ENCODE measurements at regions not wholly inside any gene's neighbourhood (a gene's known extent, or its start where the extent isn't known, plus 50 kb on each side); places are given as distances from the start of the nearest gene placed in this dataset.
"Not testable (repeated sequence)": the region's sequence is repeated elsewhere in the genome, so short reads cannot be mapped to it uniquely, and the experiment has no call there.

GRCh38 chr3:176302271-176302670 is 895.0 kb downstream of the TBL1XR1 start:
- DNase-seq: no peak

- DNase-seq: no peak
Observed at GRCh38 chr3:176296066-176296597, 901.1 kb downstream of the TBL1XR1 start.

- no peak for DNase-seq
Observed at GRCh38 chr3:176293276-176293675, 904.0 kb downstream of the TBL1XR1 start.

GRCh38 chr3:176286476-176287085 is 910.7 kb downstream of the TBL1XR1 start:
- no peak for DNase-seq

- no peak for DNase-seq
Observed at GRCh38 chr3:176275538-176275937, 921.7 kb downstream of the TBL1XR1 start.

- no peak for DNase-seq
Observed at GRCh38 chr3:176275113-176275512, 922.2 kb downstream of the TBL1XR1 start.

- DNase-seq: no peak
Observed at GRCh38 chr3:176274161-176274560, 923.1 kb downstream of the TBL1XR1 start.

- no peak for DNase-seq
Observed at GRCh38 chr3:176262071-176262470, 935.2 kb downstream of the TBL1XR1 start.

GRCh38 chr3:176247191-176247590 is 950.1 kb downstream of the TBL1XR1 start:
- peak in 1 of 2 experiments; percentile 43 for DNase-seq

- no peak for DNase-seq
Observed at GRCh38 chr3:176219970-176220369, 977.3 kb downstream of the TBL1XR1 start.

GRCh38 chr3:176214758-176215157 is 982.5 kb downstream of the TBL1XR1 start:
- no peak for DNase-seq

- DNase-seq: not testable (repeated sequence)
Observed at GRCh38 chr3:176213314-176213713, 984.0 kb downstream of the TBL1XR1 start.

GRCh38 chr3:176208915-176209314 is 988.4 kb downstream of the TBL1XR1 start:
- DNase-seq: no peak

GRCh38 chr3:176208283-176208682 is 989.0 kb downstream of the TBL1XR1 start:
- no peak for DNase-seq

- no peak for DNase-seq
Observed at GRCh38 chr3:176206809-176207208, 990.5 kb downstream of the TBL1XR1 start.

GRCh38 chr3:176202652-176203051 is 994.6 kb downstream of the TBL1XR1 start:
- no peak for DNase-seq

- DNase-seq: no peak
Observed at GRCh38 chr3:176193032-176193730, 1004.1 kb downstream of the TBL1XR1 start.

- peak; percentile 94 to 99 for DNase-seq
Observed at GRCh38 chr3:176190755-176191154, 1006.5 kb downstream of the TBL1XR1 start.

GRCh38 chr3:176183181-176183580 is 1014.1 kb downstream of the TBL1XR1 start:
- no peak for DNase-seq

- no peak for DNase-seq
Observed at GRCh38 chr3:176174060-176174459, 1023.2 kb downstream of the TBL1XR1 start.

- DNase-seq: no peak
Observed at GRCh38 chr3:176172492-176172891, 1024.8 kb downstream of the TBL1XR1 start.

GRCh38 chr3:176167272-176167671 is 1030.0 kb downstream of the TBL1XR1 start:
- no peak for DNase-seq

- no peak for DNase-seq
Observed at GRCh38 chr3:176160997-176161396, 1036.3 kb downstream of the TBL1XR1 start.

- no peak for DNase-seq
Observed at GRCh38 chr3:176159796-176160195, 1037.5 kb downstream of the TBL1XR1 start.

Data from NCI-H524 (cell line).